ENCODE measurements at regions not wholly inside any gene's neighbourhood (a gene's known extent, or its start where the extent isn't known, plus 50 kb on each side); places are given as distances from the start of the nearest gene placed in this dataset.
A peak's percentile ranks its signal among the peaks of the same experiment; 100 is the strongest.

DNA sequence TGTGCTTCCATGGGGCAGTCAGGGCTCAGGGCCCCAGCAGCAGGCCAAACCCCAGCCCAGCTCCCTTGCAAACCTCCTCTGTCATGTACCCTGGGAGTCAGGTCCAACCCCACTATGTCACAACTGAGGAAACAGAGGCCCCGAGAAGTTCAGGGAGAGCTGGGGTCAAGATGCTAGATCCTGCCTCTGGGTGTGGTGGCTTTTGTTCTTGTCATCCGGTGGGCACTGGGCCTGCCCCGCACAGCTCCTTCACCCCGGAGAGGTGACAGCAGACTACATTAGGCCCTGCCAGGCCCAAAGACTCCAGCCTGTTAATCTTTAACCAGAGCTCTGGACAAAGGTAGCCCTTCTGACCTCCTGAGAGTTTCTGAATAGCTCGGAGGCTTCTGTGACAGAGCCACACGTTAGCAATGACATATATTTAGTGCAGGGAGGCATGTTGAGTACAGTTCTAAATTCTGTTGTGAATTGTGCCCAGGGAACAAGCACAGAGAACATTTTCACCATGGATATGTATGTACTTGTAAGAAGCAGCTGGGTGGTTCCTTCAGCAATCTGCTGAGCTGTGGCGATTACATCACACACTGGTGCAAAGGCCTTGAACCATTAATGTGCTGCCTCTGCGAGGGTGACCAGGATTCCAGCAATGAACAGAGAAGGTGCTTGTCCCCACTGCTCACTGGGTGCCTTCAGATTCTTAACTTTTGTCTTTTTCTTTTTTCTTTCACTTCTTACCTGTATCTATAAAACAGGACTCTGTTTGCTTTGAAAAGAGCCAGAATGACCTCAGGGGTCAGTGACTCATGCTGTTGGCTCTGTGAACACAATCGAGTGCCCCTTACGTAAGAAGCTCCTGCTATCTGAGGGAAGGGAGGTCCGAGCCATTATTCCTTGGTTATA is 102.8 kb downstream of the RHOU start (continued):
- TF ChIP-seq, protein P1, sequence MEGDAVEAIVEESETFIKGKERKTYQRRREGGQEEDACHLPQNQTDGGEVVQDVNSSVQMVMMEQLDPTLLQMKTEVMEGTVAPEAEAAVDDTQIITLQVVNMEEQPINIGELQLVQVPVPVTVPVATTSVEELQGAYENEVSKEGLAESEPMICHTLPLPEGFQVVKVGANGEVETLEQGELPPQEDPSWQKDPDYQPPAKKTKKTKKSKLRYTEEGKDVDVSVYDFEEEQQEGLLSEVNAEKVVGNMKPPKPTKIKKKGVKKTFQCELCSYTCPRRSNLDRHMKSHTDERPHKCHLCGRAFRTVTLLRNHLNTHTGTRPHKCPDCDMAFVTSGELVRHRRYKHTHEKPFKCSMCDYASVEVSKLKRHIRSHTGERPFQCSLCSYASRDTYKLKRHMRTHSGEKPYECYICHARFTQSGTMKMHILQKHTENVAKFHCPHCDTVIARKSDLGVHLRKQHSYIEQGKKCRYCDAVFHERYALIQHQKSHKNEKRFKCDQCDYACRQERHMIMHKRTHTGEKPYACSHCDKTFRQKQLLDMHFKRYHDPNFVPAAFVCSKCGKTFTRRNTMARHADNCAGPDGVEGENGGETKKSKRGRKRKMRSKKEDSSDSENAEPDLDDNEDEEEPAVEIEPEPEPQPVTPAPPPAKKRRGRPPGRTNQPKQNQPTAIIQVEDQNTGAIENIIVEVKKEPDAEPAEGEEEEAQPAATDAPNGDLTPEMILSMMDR (IDR thresholded peaks at IDR 0.05; ENCODE audit: low read depth, low read length, missing input control): no peak
- TF ChIP-seq RXRA (IDR thresholded peaks at IDR 0.05) (peak; percentile 73 to 80), HNF4G (IDR thresholded peaks at IDR 0.05) (peak; percentile 31), SP1 (IDR thresholded peaks at IDR 0.05) (peak; percentile 96), EGR1 (IDR thresholded peaks at IDR 0.05; ENCODE audit: low read depth in 2 of 2) (no peak)

DNA sequence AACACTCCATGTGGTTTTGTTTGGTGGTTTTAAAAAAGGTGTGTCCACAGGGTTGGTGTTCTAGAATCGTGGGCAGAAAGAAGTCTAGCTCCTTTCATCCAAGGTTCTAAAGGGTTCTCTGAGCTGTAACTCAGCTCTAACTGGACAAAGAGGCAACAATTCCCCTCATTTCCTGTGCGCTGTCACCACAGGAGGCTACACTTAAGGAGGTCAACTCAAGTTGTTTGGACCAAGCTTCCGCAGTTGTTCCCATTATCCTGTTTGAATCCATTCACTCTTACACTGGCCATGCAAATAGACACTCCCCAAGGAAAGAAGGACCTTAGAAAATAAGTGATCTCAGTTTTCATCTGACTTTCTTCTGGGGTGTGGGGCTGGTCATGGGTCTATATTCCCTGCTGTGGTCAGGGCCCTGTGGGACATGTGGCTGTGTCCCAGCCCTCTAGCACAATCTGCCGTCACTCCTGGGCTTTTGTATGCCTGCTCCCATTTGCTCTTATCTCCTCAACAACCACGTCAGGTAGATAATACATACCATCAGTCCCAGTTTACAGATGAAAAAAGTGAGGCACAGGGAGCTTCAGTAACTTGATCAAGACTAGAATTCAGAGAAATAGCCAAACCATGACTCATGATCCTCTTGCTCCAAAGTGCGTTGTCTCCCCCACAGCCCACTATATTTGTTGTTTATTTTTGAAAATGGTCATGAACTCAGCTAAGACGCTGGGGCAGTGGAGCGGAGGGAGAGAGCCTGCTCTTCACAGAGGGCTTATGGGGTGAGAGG is 103.6 kb downstream of the RHOU start:
- Histone ChIP-seq H3K27ac (ENCODE audit: low read depth in 1 of 2, low read length in 2 of 2) (peak overlapping the region; percentile 85 to 91), H3K9me3 (ENCODE audit: control insufficient read depth in 4 of 4, low read length in 3 of 4) (no peaks in the 10 kb centered on the region), H3K4me1 (ENCODE audit: control insufficient read depth in 4 of 4, insufficient read depth in 4 of 4, low read length in 3 of 4) (peaks cover 5 to 38% (median 26%) of the 10 kb centered on the region in 4 donors), H3K36me3 (ENCODE audit: control insufficient read depth in 4 of 4, insufficient read depth in 3 of 4, low read depth in 1 of 4, low read length in 3 of 4) (no peaks in the 10 kb centered on the region), H3K4me3 (ENCODE audit: low read depth in 1 of 3, low read length in 3 of 3) (no peak overlapping the region), H3K9ac (ENCODE audit: low read depth in 1 of 2, low read length in 2 of 2) (peak overlapping the region in 1 of 2 donors; percentile 84), H3K27me3 (ENCODE audit: control insufficient read depth in 4 of 4, insufficient read depth in 4 of 4, low read length in 3 of 4) (no peaks in the 10 kb centered on the region)
- no peak for DNase-seq (ENCODE audit: low spot score)
- WGBS: 77% methylated on average over 8 of the region's 8 CpGs
- TF ChIP-seq FOXA2 (IDR thresholded peaks at IDR 0.05): no peak
- no peak for TF ChIP-seq SP1 (IDR thresholded peaks at IDR 0.05)
- TF ChIP-seq, protein P2, sequence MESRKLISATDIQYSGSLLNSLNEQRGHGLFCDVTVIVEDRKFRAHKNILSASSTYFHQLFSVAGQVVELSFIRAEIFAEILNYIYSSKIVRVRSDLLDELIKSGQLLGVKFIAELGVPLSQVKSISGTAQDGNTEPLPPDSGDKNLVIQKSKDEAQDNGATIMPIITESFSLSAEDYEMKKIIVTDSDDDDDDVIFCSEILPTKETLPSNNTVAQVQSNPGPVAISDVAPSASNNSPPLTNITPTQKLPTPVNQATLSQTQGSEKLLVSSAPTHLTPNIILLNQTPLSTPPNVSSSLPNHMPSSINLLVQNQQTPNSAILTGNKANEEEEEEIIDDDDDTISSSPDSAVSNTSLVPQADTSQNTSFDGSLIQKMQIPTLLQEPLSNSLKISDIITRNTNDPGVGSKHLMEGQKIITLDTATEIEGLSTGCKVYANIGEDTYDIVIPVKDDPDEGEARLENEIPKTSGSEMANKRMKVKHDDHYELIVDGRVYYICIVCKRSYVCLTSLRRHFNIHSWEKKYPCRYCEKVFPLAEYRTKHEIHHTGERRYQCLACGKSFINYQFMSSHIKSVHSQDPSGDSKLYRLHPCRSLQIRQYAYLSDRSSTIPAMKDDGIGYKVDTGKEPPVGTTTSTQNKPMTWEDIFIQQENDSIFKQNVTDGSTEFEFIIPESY (IDR thresholded peaks at IDR 0.05): no peak
- TF ChIP-seq, protein P3, sequence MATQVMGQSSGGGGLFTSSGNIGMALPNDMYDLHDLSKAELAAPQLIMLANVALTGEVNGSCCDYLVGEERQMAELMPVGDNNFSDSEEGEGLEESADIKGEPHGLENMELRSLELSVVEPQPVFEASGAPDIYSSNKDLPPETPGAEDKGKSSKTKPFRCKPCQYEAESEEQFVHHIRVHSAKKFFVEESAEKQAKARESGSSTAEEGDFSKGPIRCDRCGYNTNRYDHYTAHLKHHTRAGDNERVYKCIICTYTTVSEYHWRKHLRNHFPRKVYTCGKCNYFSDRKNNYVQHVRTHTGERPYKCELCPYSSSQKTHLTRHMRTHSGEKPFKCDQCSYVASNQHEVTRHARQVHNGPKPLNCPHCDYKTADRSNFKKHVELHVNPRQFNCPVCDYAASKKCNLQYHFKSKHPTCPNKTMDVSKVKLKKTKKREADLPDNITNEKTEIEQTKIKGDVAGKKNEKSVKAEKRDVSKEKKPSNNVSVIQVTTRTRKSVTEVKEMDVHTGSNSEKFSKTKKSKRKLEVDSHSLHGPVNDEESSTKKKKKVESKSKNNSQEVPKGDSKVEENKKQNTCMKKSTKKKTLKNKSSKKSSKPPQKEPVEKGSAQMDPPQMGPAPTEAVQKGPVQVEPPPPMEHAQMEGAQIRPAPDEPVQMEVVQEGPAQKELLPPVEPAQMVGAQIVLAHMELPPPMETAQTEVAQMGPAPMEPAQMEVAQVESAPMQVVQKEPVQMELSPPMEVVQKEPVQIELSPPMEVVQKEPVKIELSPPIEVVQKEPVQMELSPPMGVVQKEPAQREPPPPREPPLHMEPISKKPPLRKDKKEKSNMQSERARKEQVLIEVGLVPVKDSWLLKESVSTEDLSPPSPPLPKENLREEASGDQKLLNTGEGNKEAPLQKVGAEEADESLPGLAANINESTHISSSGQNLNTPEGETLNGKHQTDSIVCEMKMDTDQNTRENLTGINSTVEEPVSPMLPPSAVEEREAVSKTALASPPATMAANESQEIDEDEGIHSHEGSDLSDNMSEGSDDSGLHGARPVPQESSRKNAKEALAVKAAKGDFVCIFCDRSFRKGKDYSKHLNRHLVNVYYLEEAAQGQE (IDR thresholded peaks at IDR 0.05): no peak
- peak; percentile 3 for TF ChIP-seq HNF4G (IDR thresholded peaks at IDR 0.05)
- no peak for TF ChIP-seq FOXA1 (IDR thresholded peaks at IDR 0.05)
- TF ChIP-seq JUND (IDR thresholded peaks at IDR 0.05): no peak
- TF ChIP-seq HNF4A (conservative IDR thresholded peaks at IDR 0.05): no peak
- TF ChIP-seq RAD21 (IDR thresholded peaks at IDR 0.05): no peak
- TF ChIP-seq, protein P4, sequence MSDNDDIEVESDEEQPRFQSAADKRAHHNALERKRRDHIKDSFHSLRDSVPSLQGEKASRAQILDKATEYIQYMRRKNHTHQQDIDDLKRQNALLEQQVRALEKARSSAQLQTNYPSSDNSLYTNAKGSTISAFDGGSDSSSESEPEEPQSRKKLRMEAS (IDR thresholded peaks at IDR 0.05): no peak
- TF ChIP-seq RXRA (IDR thresholded peaks at IDR 0.05): peak; percentile 26 to 33
- TF ChIP-seq, protein P1 (IDR thresholded peaks at IDR 0.05; ENCODE audit: low read depth, low read length, missing input control): no peak
- peak; percentile 7 for TF ChIP-seq YY1 (IDR thresholded peaks at IDR 0.05)
- no peak for TF ChIP-seq EGR1 (IDR thresholded peaks at IDR 0.05; ENCODE audit: low read depth in 2 of 2)
- no peak for TF ChIP-seq TAF1 (conservative IDR thresholded peaks at IDR 0.05)
- peak; percentile 7 for TF ChIP-seq NR2F2 (IDR thresholded peaks at IDR 0.05)
- TF ChIP-seq, protein P5, sequence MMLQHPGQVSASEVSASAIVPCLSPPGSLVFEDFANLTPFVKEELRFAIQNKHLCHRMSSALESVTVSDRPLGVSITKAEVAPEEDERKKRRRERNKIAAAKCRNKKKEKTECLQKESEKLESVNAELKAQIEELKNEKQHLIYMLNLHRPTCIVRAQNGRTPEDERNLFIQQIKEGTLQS (IDR thresholded peaks at IDR 0.05): no peak
- TF ChIP-seq GABPA (IDR thresholded peaks at IDR 0.05 in 1 of 2, conservative IDR thresholded peaks at IDR 0.05 in 1 of 2): no peak

All from liver (tissue), 8 donors.